T-cell (primary cell): ENCODE measurements at regions not wholly inside any gene's neighbourhood (a gene's known extent, or its start where the extent isn't known, plus 50 kb on each side); places are given as distances from the start of the nearest gene placed in this dataset.

ENCODE experiments used
- ATAC-seq, 4 experiments: fragments of 200-7000 bp in 3 of 4; fragments of 150-1000 bp in 1 of 4; cut with Tn5 transposase; replicated peaks in 1 of 4; 1 replicate in 3 of 4; 2 replicates in 1 of 4; pipeline ENCODE4 v1.10.0; 2021; ENCODE audit warnings: moderate library complexity in 3 of 4, mild to moderate bottlenecking in 2 of 4, moderate number of reproducible peaks in 1 of 4
- CTCF ChIA-PET, 2 donors: fragments of 300-600 bp; sonication (Branson Sonifier 250); formaldehyde crosslinking; loops; one replicate each; lab custom pipeline; 2022; ENCODE audit warnings: antibody characterized with exemption in 2 of 2; lab: Charles Lee
- POLR2A ChIA-PET, 2 donors: fragments of 300-600 bp; sonication (Branson Sonifier 250); formaldehyde crosslinking; loops; one replicate each; lab custom pipeline; 2022; ENCODE audit warnings: antibody characterized with exemption in 2 of 2; lab: Charles Lee
- DNase-seq, 35 experiments: peaks; one replicate each; pipeline versions ENCODE4 v3.0.0 to v3.0.0-alpha.2; 2013 to 2023
- H3K27ac ChIP-seq: one replicate; pipeline ENCODE4 v1.5.1; 2013; ENCODE audit warnings: low read length
- H3K27me3 ChIP-seq, 2 experiments: replicated peaks in 1 of 2; 1 replicate in 1 of 2; 2 replicates in 1 of 2; pipeline versions ENCODE4 v1.6.1 to v1.7.0; 2013; ENCODE audit warnings: low read length in 1 of 2, mixed read lengths in 1 of 2; ENCODE audit not compliant: control insufficient read depth in 2 of 2, insufficient read depth in 2 of 2; ENCODE audit errors: extremely low read depth in 1 of 2
- H3K36me3 ChIP-seq, 2 donors: 1 replicate in 1 of 2; 2 replicates in 1 of 2; pipeline versions ENCODE4 v1.6.1 to v1.7.0; 2013; ENCODE audit warnings: low read length in 1 of 2; ENCODE audit not compliant: control insufficient read depth in 2 of 2, insufficient read depth in 1 of 2; ENCODE audit errors: extremely low read depth in 1 of 2
- H3K4me1 ChIP-seq, 2 experiments: 1 replicate in 1 of 2; 2 replicates in 1 of 2; pipeline versions ENCODE4 v1.6.1 to v1.7.0; 2013; ENCODE audit warnings: low read length in 2 of 2, mixed read lengths in 1 of 2; ENCODE audit not compliant: insufficient read depth in 2 of 2, control insufficient read depth in 1 of 2; ENCODE audit errors: extremely low read depth in 1 of 2
- H3K4me3 ChIP-seq, 2 donors: 1 replicate in 1 of 2; 2 replicates in 1 of 2; pipeline versions ENCODE4 v1.5.1 to v1.7.0; 2013; ENCODE audit warnings: mild to moderate bottlenecking in 2 of 2, low read length in 1 of 2, moderate library complexity in 1 of 2; ENCODE audit not compliant: control insufficient read depth in 1 of 2; ENCODE audit errors: extremely low read depth in 1 of 2
- H3K9me3 ChIP-seq: 2 replicates; pipeline ENCODE4 v1.7.0; 2013
- H3K27ac Mint-ChIP-seq, 2 donors: one replicate each; pipeline ENCODE4 v1.8.0; 2020 to 2021; ENCODE audit warnings: mild to moderate bottlenecking in 2 of 2, mixed read lengths in 2 of 2
- H3K27me3 Mint-ChIP-seq, 2 donors: one replicate each; pipeline ENCODE4 v1.8.0; 2021 to 2022; ENCODE audit warnings: mixed read lengths in 2 of 2
- H3K36me3 Mint-ChIP-seq: one replicate; pipeline ENCODE4 v1.8.0; 2021; ENCODE audit warnings: mixed read lengths
- H3K4me1 Mint-ChIP-seq, 3 donors: one replicate each; pipeline ENCODE4 v1.8.0; 2020 to 2022; ENCODE audit warnings: mixed read lengths in 3 of 3, mild to moderate bottlenecking in 1 of 3
- H3K4me3 Mint-ChIP-seq, 3 donors: one replicate each; pipeline ENCODE4 v1.8.0; 2020 to 2022; ENCODE audit warnings: mild to moderate bottlenecking in 3 of 3, mixed read lengths in 3 of 3, moderate library complexity in 3 of 3
- H3K9me3 Mint-ChIP-seq, 3 donors: one replicate each; pipeline ENCODE4 v1.8.0; 2020 to 2022; ENCODE audit warnings: mixed read lengths in 3 of 3
- WGBS: methylation state at CpG from one replicate; pipeline ENCODE4 v1.1.5; 2013; ENCODE audit warnings: missing lambda C conversion rate; ENCODE audit not compliant: insufficient coverage; 5-methylcytosine and 5-hydroxymethylcytosine counted together

DNA sequence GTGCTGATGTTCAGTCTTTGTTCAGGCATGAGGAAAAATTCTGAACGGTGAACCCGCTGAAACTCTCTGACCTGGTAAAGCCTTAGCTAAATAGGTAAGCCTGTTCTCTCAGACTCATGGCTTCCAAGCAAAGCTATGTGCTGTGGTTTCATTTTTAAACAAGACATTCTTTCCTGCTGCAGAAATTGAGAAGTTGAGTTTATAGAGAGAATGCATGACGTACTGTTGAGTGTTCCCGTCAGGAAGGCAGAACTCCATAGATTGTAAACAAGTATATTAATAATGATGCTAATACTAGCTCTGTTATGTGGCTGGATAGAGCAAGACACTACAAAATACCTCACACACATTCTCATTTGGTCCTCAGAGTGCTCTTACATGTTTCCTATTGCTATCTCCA is 424.0 kb upstream of the CRIM1 start:
- H3K27ac Mint-ChIP-seq: no peak overlapping the region
- ATAC-seq (no peak), DNase-seq (no peak)
- H3K4me1 Mint-ChIP-seq: no peaks in the 10 kb centered on the region
- Histone ChIP-seq H3K36me3 (no peaks in the 10 kb centered on the region), H3K4me3 (no peak overlapping the region), H3K9me3 (no peaks in the 10 kb centered on the region), H3K4me1 (no peaks in the 10 kb centered on the region), H3K27me3 (peaks cover 0 to 3% of the 10 kb centered on the region in 2 experiments), H3K27ac (no peak overlapping the region)
- 100% methylated on average over 1 of the region's 4 CpGs for WGBS
- CTCF ChIA-PET: no interaction called here
- H3K9me3 Mint-ChIP-seq: no peaks in the 10 kb centered on the region
- POLR2A ChIA-PET: interaction anchor here in 1 of 2 donors (0.6 kb wide), 1 partner anchor 359 kb away, joined by 3 read pairs; no protein-coding TSS in a partner anchor
- H3K4me3 Mint-ChIP-seq: no peak overlapping the region
- peaks cover 11 to 26% of the 10 kb centered on the region in 2 donors for H3K27me3 Mint-ChIP-seq
- no peaks in the 10 kb centered on the region for H3K36me3 Mint-ChIP-seq

GRCh38 chr2:35931115-35931514 is 424.5 kb upstream of the CRIM1 start:
- Mint-ChIP-seq H3K27me3 (peaks cover 11 to 26% of the 10 kb centered on the region in 2 donors), H3K9me3 (no peaks in the 10 kb centered on the region), H3K4me3 (no peak overlapping the region), H3K4me1 (no peaks in the 10 kb centered on the region), H3K36me3 (no peaks in the 10 kb centered on the region), H3K27ac (no peak overlapping the region)
- no peaks in the 10 kb centered on the region for H3K9me3 ChIP-seq
- no peak overlapping the region for H3K4me3 ChIP-seq
- no peaks in the 10 kb centered on the region for H3K4me1 ChIP-seq
- ATAC-seq (no peak), DNase-seq (no peak)
- ChIA-PET POLR2A (no interaction called here), CTCF (no interaction called here)
- no peaks in the 10 kb centered on the region for H3K36me3 ChIP-seq
- H3K27me3 ChIP-seq: peaks cover 0 to 3% of the 10 kb centered on the region in 2 experiments
- no peak overlapping the region for H3K27ac ChIP-seq
- WGBS: no CpG with 5 or more reads among the region's 5 CpGs

GRCh38 chr2:35929551-35929950 is 426.0 kb upstream of the CRIM1 start:
- no peak for DNase-seq
- Histone ChIP-seq H3K27me3 (peaks cover 0 to 3% of the 10 kb centered on the region in 2 experiments), H3K4me3 (no peak overlapping the region), H3K36me3 (no peaks in the 10 kb centered on the region), H3K9me3 (no peaks in the 10 kb centered on the region), H3K27ac (no peak overlapping the region), H3K4me1 (no peaks in the 10 kb centered on the region)
- POLR2A ChIA-PET: no interaction called here
- H3K9me3 Mint-ChIP-seq: no peaks in the 10 kb centered on the region
- peaks cover 13 to 14% of the 10 kb centered on the region in 2 donors for H3K27me3 Mint-ChIP-seq
- no peaks in the 10 kb centered on the region for H3K4me1 Mint-ChIP-seq
- WGBS: 50% methylated on average over 1 of the region's 2 CpGs
- no peak overlapping the region for H3K4me3 Mint-ChIP-seq
- peak in 1 of 4 experiments; percentile 7 for ATAC-seq
- no peaks in the 10 kb centered on the region for H3K36me3 Mint-ChIP-seq
- no peak overlapping the region for H3K27ac Mint-ChIP-seq
- CTCF ChIA-PET: no interaction called here

DNA sequence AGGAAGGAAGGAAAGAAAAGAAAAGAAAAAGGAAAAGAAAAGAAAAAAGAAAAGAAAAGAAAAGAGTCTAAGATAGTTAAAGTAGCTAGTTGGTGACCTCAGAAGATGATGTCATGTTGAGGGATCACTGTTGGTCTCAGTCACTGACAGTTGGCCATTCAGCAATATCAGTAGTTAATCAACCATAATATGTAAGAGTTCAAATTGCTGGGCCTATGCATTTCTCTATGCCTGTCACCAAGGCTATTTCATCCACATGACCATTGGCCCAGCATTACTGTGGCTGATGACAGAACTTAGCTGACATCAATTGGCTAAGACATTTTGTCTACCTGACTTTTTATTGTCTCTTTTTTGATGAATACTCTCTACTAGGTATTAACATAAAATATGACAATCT is 435.5 kb upstream of the CRIM1 start:
- no peak overlapping the region for H3K27ac ChIP-seq

DNA sequence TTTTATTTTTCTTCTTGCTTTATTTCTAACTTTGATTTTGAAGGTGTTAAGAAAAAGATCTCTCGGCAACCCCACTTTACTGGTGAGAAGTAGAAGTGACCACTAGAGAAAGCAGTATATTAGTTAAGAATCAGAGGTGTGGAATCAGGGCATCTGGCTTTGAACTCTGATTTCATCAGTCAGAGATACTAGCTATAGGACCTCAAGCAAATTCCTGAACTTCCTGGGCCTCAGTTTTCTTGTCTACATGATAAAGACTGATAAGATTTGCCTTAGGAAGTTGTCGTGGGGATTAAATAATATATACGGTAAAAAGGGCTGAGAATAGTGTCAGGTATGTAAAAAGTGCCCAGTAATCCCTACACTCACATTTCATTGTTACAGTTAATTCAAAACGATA is 440.3 kb upstream of the CRIM1 start:
- ATAC-seq: no peak
- Mint-ChIP-seq H3K9me3 (no peaks in the 10 kb centered on the region), H3K36me3 (no peaks in the 10 kb centered on the region), H3K27ac (no peak overlapping the region), H3K27me3 (peaks cover 0 to 2% of the 10 kb centered on the region in 2 donors), H3K4me1 (no peaks in the 10 kb centered on the region), H3K4me3 (no peak overlapping the region)
- no peak overlapping the region for H3K4me3 ChIP-seq
- H3K36me3 ChIP-seq: no peaks in the 10 kb centered on the region
- no peak overlapping the region for H3K27ac ChIP-seq
- CTCF ChIA-PET: no interaction called here
- WGBS: no CpG with 5 or more reads among the region's 4 CpGs
- H3K27me3 ChIP-seq: no peaks in the 10 kb centered on the region
- H3K4me1 ChIP-seq: no peaks in the 10 kb centered on the region
- no peaks in the 10 kb centered on the region for H3K9me3 ChIP-seq
- POLR2A ChIA-PET: no interaction called here
- no peak for DNase-seq

More for the DNA sequence above, 435.5 kb upstream of the CRIM1 start:
- Histone ChIP-seq H3K4me3 (no peak overlapping the region), H3K4me1 (no peaks in the 10 kb centered on the region), H3K9me3 (no peaks in the 10 kb centered on the region), H3K36me3 (no peaks in the 10 kb centered on the region), H3K27me3 (no peaks in the 10 kb centered on the region)
- Mint-ChIP-seq H3K27ac (no peak overlapping the region), H3K9me3 (no peaks in the 10 kb centered on the region), H3K27me3 (no peaks in the 10 kb centered on the region), H3K4me3 (no peak overlapping the region), H3K4me1 (no peaks in the 10 kb centered on the region), H3K36me3 (no peaks in the 10 kb centered on the region)
- ATAC-seq (no peak), DNase-seq (no peak)
- CTCF ChIA-PET: no interaction called here
- POLR2A ChIA-PET: no interaction called here

DNA sequence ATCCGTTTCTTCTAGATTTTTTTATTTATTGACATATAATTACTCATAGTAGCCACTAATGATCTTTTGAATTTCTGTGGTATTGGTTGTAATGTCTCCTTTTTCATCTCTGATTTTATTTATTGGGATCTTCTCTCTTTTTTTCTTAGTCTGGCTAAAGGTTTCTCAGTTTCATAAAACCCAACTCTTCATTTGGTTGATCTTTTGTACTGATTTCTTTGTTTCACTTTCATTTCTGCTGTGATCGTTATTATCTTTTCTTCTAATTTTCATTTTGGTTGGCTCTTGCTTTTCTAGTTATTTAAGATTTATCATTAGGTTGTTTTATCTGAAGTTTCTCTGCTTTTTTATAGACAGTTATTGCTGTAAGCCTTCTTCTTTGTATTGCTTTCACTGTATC is 463.6 kb upstream of the CRIM1 start:
- no peaks in the 10 kb centered on the region for H3K9me3 Mint-ChIP-seq
- H3K27me3 Mint-ChIP-seq: no peaks in the 10 kb centered on the region
- no peak for ATAC-seq
- H3K4me1 ChIP-seq: no peaks in the 10 kb centered on the region
- no peaks in the 10 kb centered on the region for H3K36me3 Mint-ChIP-seq
- peak overlapping the region in 1 of 2 donors; percentile 5 for H3K4me3 ChIP-seq
- H3K36me3 ChIP-seq: no peaks in the 10 kb centered on the region
- peaks cover 8 to 20% (median 15%) of the 10 kb centered on the region in 3 donors for H3K4me1 Mint-ChIP-seq
- H3K9me3 ChIP-seq: no peaks in the 10 kb centered on the region
- CTCF ChIA-PET: no interaction called here
- H3K27ac Mint-ChIP-seq: peak overlapping the region; percentile 40 to 45
- no peaks in the 10 kb centered on the region for H3K27me3 ChIP-seq
- POLR2A ChIA-PET: no interaction called here
- H3K4me3 Mint-ChIP-seq: peak overlapping the region; percentile 58 to 80 (median 73)
- no CpG with 5 or more reads among the region's 2 CpGs for WGBS
- no peak for DNase-seq
- H3K27ac ChIP-seq: no peak overlapping the region

DNA sequence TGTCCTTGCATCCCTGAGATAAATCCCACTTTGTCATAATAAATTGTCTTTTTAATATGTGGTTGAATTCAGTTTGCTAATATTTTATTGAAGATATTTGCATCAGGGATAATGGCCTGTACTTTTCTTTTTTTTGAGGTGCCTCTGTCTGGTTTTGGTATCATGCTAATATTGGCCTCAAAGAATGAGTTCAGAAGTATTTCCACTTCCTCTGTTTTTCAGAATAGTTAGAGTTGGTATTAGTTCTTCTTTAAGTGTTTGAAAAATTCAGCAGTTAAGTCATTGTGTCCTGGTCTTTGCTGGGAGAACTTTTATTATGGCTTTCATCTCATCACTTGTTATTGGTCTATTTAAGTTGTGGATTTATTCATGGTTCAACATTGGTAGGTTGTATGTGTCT is 464.1 kb upstream of the CRIM1 start:
- Histone ChIP-seq H3K4me3 (no peak overlapping the region), H3K27ac (no peak overlapping the region), H3K4me1 (no peaks in the 10 kb centered on the region), H3K27me3 (no peaks in the 10 kb centered on the region), H3K9me3 (no peaks in the 10 kb centered on the region), H3K36me3 (no peaks in the 10 kb centered on the region)
- Mint-ChIP-seq H3K36me3 (no peaks in the 10 kb centered on the region), H3K27me3 (no peaks in the 10 kb centered on the region), H3K4me1 (peaks cover 8 to 20% (median 15%) of the 10 kb centered on the region in 3 donors), H3K4me3 (peak overlapping the region; percentile 58 to 80 (median 73)), H3K27ac (peak overlapping the region in 1 of 2 donors; percentile 18), H3K9me3 (no peaks in the 10 kb centered on the region)
- CTCF ChIA-PET: no interaction called here
- DNase-seq: no peak
- ATAC-seq: no peak
- POLR2A ChIA-PET: no interaction called here
